HEK293 (cell line): ENCODE measurements at regions not wholly inside any gene's neighbourhood (a gene's known extent, or its start where the extent isn't known, plus 50 kb on each side); places are given as distances from the start of the nearest gene placed in this dataset.

ENCODE experiments used
- CTCF ChIA-PET: fragments of 350-600 bp; formaldehyde crosslinking; extraction: SDS; loops from one replicate; lab custom pipeline; 2021; ENCODE audit warnings: antibody characterized with exemption; lab: Yijun Ruan, JAX
- POLR2A ChIA-PET: fragments of 300-600 bp; formaldehyde crosslinking; extraction: SDS; loops from one replicate; lab custom pipeline; 2020; ENCODE audit warnings: antibody characterized with exemption, inconsistent platforms; lab: Yijun Ruan, JAX
- H3K27ac ChIP-seq: fragments of 200-500 bp; sonication (Bioruptor generic); 2 replicates; pipeline ENCODE4 v1.5.1; 2014; ENCODE audit warnings: low read depth, low read length, control low read depth, inconsistent platforms; ENCODE audit errors: extremely low read depth
- H3K36me3 ChIP-seq, 2 experiments: fragments of 200-500 bp in 1 of 2; sonication (Bioruptor generic) in 1 of 2; 1 replicate in 1 of 2; 2 replicates in 1 of 2; pipeline ENCODE4 v1.5.1; 2014 to 2017; ENCODE audit warnings: inconsistent platforms in 2 of 2, low read length in 2 of 2; ENCODE audit not compliant: control insufficient read depth in 2 of 2, insufficient read depth in 1 of 2
- H3K4me1 ChIP-seq: fragments of 200-500 bp; sonication (Bioruptor generic); 2 replicates; pipeline ENCODE4 v1.5.1; 2014; ENCODE audit warnings: mild to moderate bottlenecking, low read length, inconsistent platforms; ENCODE audit not compliant: control insufficient read depth, insufficient read depth
- H3K4me3 ChIP-seq: 2 replicates; pipeline ENCODE4 v1.5.1; 2011; ENCODE audit warnings: low read depth, mild to moderate bottlenecking, control low read depth, low read length, moderate library complexity
- H3K9me3 ChIP-seq: fragments of 200-500 bp; sonication (Bioruptor generic); 2 replicates; pipeline ENCODE4 v1.5.1; 2014; ENCODE audit warnings: low read depth, low read length, inconsistent platforms; ENCODE audit not compliant: control insufficient read depth, insufficient read depth
- BCL11A ChIP-seq: fragments of 450-650 bp; formaldehyde crosslinking; IDR thresholded peaks from 2 replicates; pipeline ENCODE4 v1.5.1; 2016; ENCODE audit warnings: low read depth, missing biosample characterization, missing genetic modification characterization
- FEZF1 ChIP-seq: fragments of 450-650 bp; formaldehyde crosslinking; IDR thresholded peaks from 2 replicates; pipeline ENCODE4 v1.5.1; 2016; ENCODE audit warnings: missing biosample characterization, missing genetic modification characterization
- IKZF3 ChIP-seq: fragments of 450-650 bp; IDR thresholded peaks from 2 replicates; pipeline ENCODE4 v1.5.0; 2018; ENCODE audit warnings: missing biosample characterization, mild to moderate bottlenecking, missing genetic modification characterization, moderate library complexity
- MEIS1 ChIP-seq: sonication (generic); formaldehyde crosslinking; IDR thresholded peaks from 2 replicates; pipeline ENCODE4 v1.8.1; 2022; ENCODE audit warnings: missing genetic modification reagents, mild to moderate bottlenecking, borderline replicate concordance
- MYNN ChIP-seq: fragments of 450-650 bp; formaldehyde crosslinking; IDR thresholded peaks from 2 replicates; pipeline ENCODE4 v1.5.1; 2016; ENCODE audit warnings: missing biosample characterization, missing genetic modification characterization, borderline replicate concordance
- PBX3 ChIP-seq: sonication (generic); formaldehyde crosslinking; IDR thresholded peaks from 2 replicates; pipeline ENCODE4 v1.8.1; 2022; ENCODE audit warnings: mild to moderate bottlenecking, moderate library complexity, missing genetic modification reagents
- PRDM1 ChIP-seq: fragments of 450-650 bp; formaldehyde crosslinking; IDR thresholded peaks from 2 replicates; pipeline ENCODE4; 2016; ENCODE audit warnings: missing biosample characterization, missing genetic modification characterization
- ZBTB1 ChIP-seq: fragments of 450-650 bp; formaldehyde crosslinking; IDR thresholded peaks from 2 replicates; pipeline ENCODE4 v1.5.1; 2016; ENCODE audit warnings: missing biosample characterization, missing genetic modification characterization
- ZFP41 ChIP-seq: fragments of 450-650 bp; formaldehyde crosslinking; IDR thresholded peaks from 2 replicates; pipeline ENCODE4 v1.5.1; 2016; ENCODE audit warnings: missing biosample characterization, missing genetic modification characterization, borderline replicate concordance
- ZNF10 ChIP-seq: fragments of 450-650 bp; formaldehyde crosslinking; IDR thresholded peaks from 2 replicates; pipeline ENCODE4 v1.5.1; 2017; ENCODE audit warnings: missing biosample characterization, missing genetic modification characterization
- ZNF211 ChIP-seq: fragments of 450-650 bp; formaldehyde crosslinking; IDR thresholded peaks from 2 replicates; pipeline ENCODE4 v1.5.1; 2016; ENCODE audit warnings: low read depth, missing biosample characterization, missing genetic modification characterization
- ZNF274 ChIP-seq, 2 experiments: fragments of 200-500 bp in 1 of 2; fragments of 450-650 bp in 1 of 2; sonication (Bioruptor generic) in 1 of 2; formaldehyde crosslinking in 1 of 2; IDR thresholded peaks; 2 replicates each; pipeline versions ENCODE4 v1.5.1 to v1.6.1; 2014 to 2016; ENCODE audit warnings: borderline replicate concordance in 1 of 2, inconsistent platforms in 1 of 2, low read length in 1 of 2, missing biosample characterization in 1 of 2, missing genetic modification characterization in 1 of 2
- ZNF324 ChIP-seq: fragments of 450-650 bp; formaldehyde crosslinking; IDR thresholded peaks from 2 replicates; pipeline ENCODE4 v1.5.1; 2016; ENCODE audit warnings: missing biosample characterization, missing genetic modification characterization
- ZNF394 ChIP-seq: fragments of 450-650 bp; formaldehyde crosslinking; IDR thresholded peaks from 2 replicates; pipeline ENCODE4 v1.5.1; 2016; ENCODE audit warnings: missing biosample characterization, missing genetic modification characterization, mild to moderate bottlenecking, moderate library complexity, borderline replicate concordance
- ZNF423 ChIP-seq: fragments of 450-650 bp; formaldehyde crosslinking; IDR thresholded peaks from 2 replicates; pipeline ENCODE4 v1.5.1; 2016; ENCODE audit warnings: missing biosample characterization, missing genetic modification characterization
- ZNF48 ChIP-seq: fragments of 450-650 bp; formaldehyde crosslinking; IDR thresholded peaks from 2 replicates; pipeline ENCODE4 v1.5.1; 2016; ENCODE audit warnings: missing biosample characterization, missing genetic modification characterization
- ZNF510 ChIP-seq: fragments of 450-650 bp; formaldehyde crosslinking; IDR thresholded peaks from 2 replicates; pipeline ENCODE4 v1.5.1; 2018; ENCODE audit warnings: mild to moderate bottlenecking, missing genetic modification characterization, missing biosample characterization; ENCODE audit not compliant: insufficient replicate concordance
- ZNF544 ChIP-seq: fragments of 450-650 bp; formaldehyde crosslinking; IDR thresholded peaks from 2 replicates; pipeline ENCODE4 v1.5.0; 2017; ENCODE audit warnings: missing biosample characterization, missing genetic modification characterization
- ZNF561 ChIP-seq: fragments of 450-650 bp; IDR thresholded peaks from 2 replicates; pipeline ENCODE4 v1.5.1; 2018; ENCODE audit warnings: missing biosample characterization, missing genetic modification characterization, borderline replicate concordance
- ZNF585B ChIP-seq: fragments of 450-650 bp; formaldehyde crosslinking; IDR thresholded peaks from 2 replicates; pipeline ENCODE4 v1.5.1; 2016; ENCODE audit warnings: missing biosample characterization, missing genetic modification characterization
- ZNF596 ChIP-seq: fragments of 450-650 bp; IDR thresholded peaks from 2 replicates; pipeline ENCODE4 v1.5.0; 2018; ENCODE audit warnings: missing biosample characterization, mild to moderate bottlenecking, missing genetic modification characterization, moderate library complexity
- ZNF623 ChIP-seq: fragments of 450-650 bp; formaldehyde crosslinking; IDR thresholded peaks from 2 replicates; pipeline ENCODE4 v1.5.1; 2016; ENCODE audit warnings: missing biosample characterization, missing genetic modification characterization
- ZNF639 ChIP-seq: fragments of 450-650 bp; formaldehyde crosslinking; IDR thresholded peaks from 2 replicates; pipeline ENCODE4 v1.5.1; 2016; ENCODE audit warnings: missing biosample characterization, missing genetic modification characterization
- ZNF677 ChIP-seq: fragments of 450-650 bp; IDR thresholded peaks from 2 replicates; pipeline ENCODE4 v1.5.0; 2018; ENCODE audit warnings: missing biosample characterization, mild to moderate bottlenecking, missing genetic modification characterization, moderate library complexity
- ZNF707 ChIP-seq: fragments of 450-650 bp; formaldehyde crosslinking; IDR thresholded peaks from 2 replicates; pipeline ENCODE4 v1.5.1; 2016; ENCODE audit warnings: missing biosample characterization, missing genetic modification characterization
- ZNF76 ChIP-seq: fragments of 450-650 bp; formaldehyde crosslinking; IDR thresholded peaks from 2 replicates; pipeline ENCODE4; 2016; ENCODE audit warnings: low read depth, missing biosample characterization, missing genetic modification characterization, borderline replicate concordance
- ZNF777 ChIP-seq: fragments of 450-650 bp; formaldehyde crosslinking; IDR thresholded peaks from 2 replicates; pipeline ENCODE4 v1.5.1; 2017; ENCODE audit warnings: missing biosample characterization, missing genetic modification characterization, borderline replicate concordance
- ZNF830 ChIP-seq: fragments of 450-650 bp; IDR thresholded peaks from 2 replicates; pipeline ENCODE4 v1.5.0; 2018; ENCODE audit warnings: missing biosample characterization, missing genetic modification characterization, low read depth, mild to moderate bottlenecking, moderate library complexity
- ZSCAN4 ChIP-seq: fragments of 450-650 bp; formaldehyde crosslinking; IDR thresholded peaks from 2 replicates; pipeline ENCODE4 v1.5.1; 2017; ENCODE audit warnings: missing biosample characterization, missing genetic modification characterization
- ZSCAN5A ChIP-seq: fragments of 450-650 bp; formaldehyde crosslinking; IDR thresholded peaks from 2 replicates; pipeline ENCODE4 v1.5.1; 2016; ENCODE audit warnings: missing biosample characterization, missing genetic modification characterization

- POLR2A ChIA-PET: no interaction called here
- no peaks in the 10 kb centered on the region for H3K9me3 ChIP-seq
- TF ChIP-seq PRDM1 (tag by site-specific recombination): no peak
- no peak for TF ChIP-seq ZNF777 (tag by site-specific recombination)
- TF ChIP-seq ZNF585B (tag by site-specific recombination): no peak
- no peak for TF ChIP-seq ZFP41
- no peak for TF ChIP-seq ZNF48 (tag by site-specific recombination)
- TF ChIP-seq BCL11A (tag by site-specific recombination): no peak
- no peak for TF ChIP-seq ZNF76 (tag by site-specific recombination)
- no peak for TF ChIP-seq ZNF324 (tag by site-specific recombination)
- TF ChIP-seq FEZF1 (tag by site-specific recombination): no peak
- TF ChIP-seq, all 188 proteins: peak for 0
- H3K36me3 ChIP-seq: no peaks in the 10 kb centered on the region
- no peak overlapping the region for H3K4me3 ChIP-seq
- CTCF ChIA-PET: no interaction called here
- H3K4me1 ChIP-seq: no peaks in the 10 kb centered on the region
- H3K27ac ChIP-seq: no peak overlapping the region
Observed at GRCh38 chr3:82202269-82202668, 440.8 kb upstream of the GBE1 start.

- Histone ChIP-seq H3K27ac (no peak overlapping the region), H3K4me1 (no peaks in the 10 kb centered on the region), H3K36me3 (no peaks in the 10 kb centered on the region), H3K4me3 (no peak overlapping the region), H3K9me3 (no peaks in the 10 kb centered on the region)
- TF ChIP-seq ZNF211 (tag by site-specific recombination): no peak
- no peak for TF ChIP-seq PBX3 (CRISPR knock-in tag)
- no peak for TF ChIP-seq ZNF830 (tag by site-specific recombination)
- TF ChIP-seq FEZF1 (tag by site-specific recombination): no peak
- TF ChIP-seq ZNF596 (tag by site-specific recombination): no peak
- no peak for TF ChIP-seq ZNF561
- no peak for TF ChIP-seq IKZF3 (tag by site-specific recombination)
- TF ChIP-seq ZBTB1 (tag by site-specific recombination): no peak
- TF ChIP-seq MEIS1: no peak
- no peak for TF ChIP-seq ZNF510 (tag by site-specific recombination)
- no peak for TF ChIP-seq ZNF677 (tag by site-specific recombination)
- TF ChIP-seq ZNF394 (tag by site-specific recombination): no peak
- no peak for TF ChIP-seq ZNF76 (tag by site-specific recombination)
- TF ChIP-seq MYNN (tag by site-specific recombination): no peak
- no peak for TF ChIP-seq ZNF544 (tag by site-specific recombination)
- TF ChIP-seq ZNF423: no peak
- POLR2A ChIA-PET: no interaction called here
- CTCF ChIA-PET: no interaction called here
Observed at GRCh38 chr3:82201316-82201715, 439.9 kb upstream of the GBE1 start.

GRCh38 chr3:82198009-82198408 is 436.6 kb upstream of the GBE1 start:
- Histone ChIP-seq H3K36me3 (no peaks in the 10 kb centered on the region), H3K4me3 (no peak overlapping the region), H3K27ac (no peak overlapping the region), H3K9me3 (no peaks in the 10 kb centered on the region), H3K4me1 (no peaks in the 10 kb centered on the region)
- CTCF ChIA-PET: no interaction called here
- POLR2A ChIA-PET: no interaction called here
- TF ChIP-seq ZSCAN5A (tag by site-specific recombination): no peak
- TF ChIP-seq ZNF274 (IDR thresholded peaks at IDR 0.05; ENCODE audit: low read length): no peak
- no peak for TF ChIP-seq ZNF274 (tag by site-specific recombination; IDR thresholded peaks at IDR 0.05; ENCODE audit: borderline replicate concordance)
- no peak for TF ChIP-seq ZNF639 (tag by site-specific recombination)
- TF ChIP-seq ZNF707 (tag by site-specific recombination): no peak
- no peak for TF ChIP-seq ZNF10 (tag by site-specific recombination)
- no peak for TF ChIP-seq ZNF623
- TF ChIP-seq ZSCAN4 (tag by site-specific recombination): no peak
